Right lobe of liver (tissue), 4 donors: ENCODE measurements at regions not wholly inside any gene's neighbourhood (a gene's known extent, or its start where the extent isn't known, plus 50 kb on each side); places are given as distances from the start of the nearest gene placed in this dataset.

Experiments used
- POLR2A ChIP-seq: fragments of 450-650 bp; IDR thresholded peaks from one replicate; pipeline ENCODE4 v1.6.1; 2017; ENCODE audit warnings: antibody characterized with exemption, mild to moderate bottlenecking
- TF ChIP-seq, protein P1 (sequence below), 4 donors: fragments of 200-600 bp in 3 of 4; fragments of 450-650 bp in 1 of 4; IDR thresholded peaks; one replicate each; pipeline versions ENCODE4 v1.5.1 to v1.8.0; 2016 to 2022; ENCODE audit warnings: antibody characterized with exemption in 4 of 4, mild to moderate bottlenecking in 2 of 4
- donor health status: DM: no; HTN: no; CAD: no.
- donor health status: DM: no; HTN: no; CAD: no.
- donor health status: DM: no; HTN: yes; CAD: no.

DNA sequence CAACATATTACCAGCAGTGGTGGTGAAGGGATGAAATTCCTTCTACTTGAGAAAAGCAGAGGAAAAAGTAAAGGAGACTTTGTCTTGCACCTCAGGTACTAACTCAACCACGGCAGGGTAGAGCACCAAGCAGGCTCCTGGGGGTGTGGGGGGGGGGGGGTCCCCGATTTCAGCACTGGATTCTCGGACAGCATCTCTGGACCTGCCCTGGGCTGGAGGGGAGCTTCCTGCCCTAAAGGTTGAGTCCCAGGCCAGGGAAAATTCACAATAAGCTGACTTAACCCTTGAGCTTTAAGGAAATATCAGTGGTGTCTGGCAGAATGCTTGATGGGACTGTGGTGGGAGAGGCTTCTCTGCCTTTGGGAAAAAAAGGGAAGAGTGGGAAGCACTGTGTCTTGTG, 233.2 kb upstream of the CXADR start:
- TF ChIP-seq, protein P1, sequence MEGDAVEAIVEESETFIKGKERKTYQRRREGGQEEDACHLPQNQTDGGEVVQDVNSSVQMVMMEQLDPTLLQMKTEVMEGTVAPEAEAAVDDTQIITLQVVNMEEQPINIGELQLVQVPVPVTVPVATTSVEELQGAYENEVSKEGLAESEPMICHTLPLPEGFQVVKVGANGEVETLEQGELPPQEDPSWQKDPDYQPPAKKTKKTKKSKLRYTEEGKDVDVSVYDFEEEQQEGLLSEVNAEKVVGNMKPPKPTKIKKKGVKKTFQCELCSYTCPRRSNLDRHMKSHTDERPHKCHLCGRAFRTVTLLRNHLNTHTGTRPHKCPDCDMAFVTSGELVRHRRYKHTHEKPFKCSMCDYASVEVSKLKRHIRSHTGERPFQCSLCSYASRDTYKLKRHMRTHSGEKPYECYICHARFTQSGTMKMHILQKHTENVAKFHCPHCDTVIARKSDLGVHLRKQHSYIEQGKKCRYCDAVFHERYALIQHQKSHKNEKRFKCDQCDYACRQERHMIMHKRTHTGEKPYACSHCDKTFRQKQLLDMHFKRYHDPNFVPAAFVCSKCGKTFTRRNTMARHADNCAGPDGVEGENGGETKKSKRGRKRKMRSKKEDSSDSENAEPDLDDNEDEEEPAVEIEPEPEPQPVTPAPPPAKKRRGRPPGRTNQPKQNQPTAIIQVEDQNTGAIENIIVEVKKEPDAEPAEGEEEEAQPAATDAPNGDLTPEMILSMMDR (IDR thresholded peaks at IDR 0.05): no peak
- TF ChIP-seq POLR2A: no peak
